ENCODE measurements at regions not wholly inside any gene's neighbourhood (a gene's known extent, or its start where the extent isn't known, plus 50 kb on each side); places are given as distances from the start of the nearest gene placed in this dataset.

DNA sequence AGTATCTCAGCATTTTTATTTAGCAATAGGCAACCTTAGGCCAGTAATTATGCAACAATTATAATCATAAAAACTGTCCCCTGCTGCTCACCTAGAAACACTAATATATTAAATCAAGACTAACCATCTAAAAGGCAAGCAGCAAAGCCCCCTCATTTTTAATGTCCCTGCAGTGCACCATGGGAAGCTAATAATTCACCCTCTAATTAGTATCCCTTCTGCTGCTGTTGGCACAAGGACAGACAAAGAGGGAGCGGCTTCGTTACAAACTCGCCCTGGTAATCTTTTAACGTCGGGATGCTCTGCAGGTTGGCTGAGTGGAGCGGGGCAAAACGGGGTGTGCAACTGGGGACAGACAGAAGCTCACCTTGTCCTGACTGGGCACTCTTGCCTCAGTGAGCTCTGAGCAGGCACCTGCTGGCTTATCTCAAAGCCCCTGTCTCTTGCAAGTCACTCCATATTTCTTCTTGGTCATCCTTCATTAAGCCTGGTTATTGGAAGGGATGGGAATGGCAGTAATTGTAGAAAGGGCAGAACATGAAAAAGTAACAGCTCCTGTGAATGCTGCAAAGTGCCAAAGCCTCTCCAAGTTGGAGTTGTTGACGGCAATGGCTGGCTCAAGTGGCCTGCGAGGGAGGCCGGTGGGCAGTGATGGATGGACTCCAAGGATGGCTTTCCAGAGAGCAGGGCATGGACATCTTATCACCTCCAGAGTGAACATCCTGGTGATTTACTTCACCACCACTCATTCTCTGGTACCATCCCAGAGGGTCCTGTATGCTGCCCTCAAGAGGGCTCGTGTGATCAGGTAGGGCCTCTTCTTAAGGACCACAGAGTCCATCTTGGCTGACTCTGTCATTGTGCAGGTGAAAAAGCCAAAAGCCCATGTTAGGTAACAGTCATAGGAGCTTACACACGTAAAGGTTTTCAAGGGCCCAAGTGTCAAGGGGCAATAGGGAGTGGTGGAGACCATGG lies 219.6 kb upstream of the N4BP1 start:
- TF ChIP-seq, protein P1, sequence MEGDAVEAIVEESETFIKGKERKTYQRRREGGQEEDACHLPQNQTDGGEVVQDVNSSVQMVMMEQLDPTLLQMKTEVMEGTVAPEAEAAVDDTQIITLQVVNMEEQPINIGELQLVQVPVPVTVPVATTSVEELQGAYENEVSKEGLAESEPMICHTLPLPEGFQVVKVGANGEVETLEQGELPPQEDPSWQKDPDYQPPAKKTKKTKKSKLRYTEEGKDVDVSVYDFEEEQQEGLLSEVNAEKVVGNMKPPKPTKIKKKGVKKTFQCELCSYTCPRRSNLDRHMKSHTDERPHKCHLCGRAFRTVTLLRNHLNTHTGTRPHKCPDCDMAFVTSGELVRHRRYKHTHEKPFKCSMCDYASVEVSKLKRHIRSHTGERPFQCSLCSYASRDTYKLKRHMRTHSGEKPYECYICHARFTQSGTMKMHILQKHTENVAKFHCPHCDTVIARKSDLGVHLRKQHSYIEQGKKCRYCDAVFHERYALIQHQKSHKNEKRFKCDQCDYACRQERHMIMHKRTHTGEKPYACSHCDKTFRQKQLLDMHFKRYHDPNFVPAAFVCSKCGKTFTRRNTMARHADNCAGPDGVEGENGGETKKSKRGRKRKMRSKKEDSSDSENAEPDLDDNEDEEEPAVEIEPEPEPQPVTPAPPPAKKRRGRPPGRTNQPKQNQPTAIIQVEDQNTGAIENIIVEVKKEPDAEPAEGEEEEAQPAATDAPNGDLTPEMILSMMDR (IDR thresholded peaks at IDR 0.05; ENCODE audit: low read length), result no peak
- no peak for TF ChIP-seq EZH2 (optimal IDR thresholded peaks at IDR 0.05; ENCODE audit: low read depth, low read length)
- no peak for TF ChIP-seq EZH2phosphoT487 (IDR thresholded peaks at IDR 0.05; ENCODE audit: low read length)
